T-helper 2 cell (primary cell): ENCODE measurements at regions not wholly inside any gene's neighbourhood (a gene's known extent, or its start where the extent isn't known, plus 50 kb on each side); places are given as distances from the start of the nearest gene placed in this dataset.

Source experiments
- DNase-seq, 5 experiments: peaks; one replicate each; pipeline versions ENCODE4 v3.0.0 to v3.0.0-alpha.2; 2012 to 2022

DNA sequence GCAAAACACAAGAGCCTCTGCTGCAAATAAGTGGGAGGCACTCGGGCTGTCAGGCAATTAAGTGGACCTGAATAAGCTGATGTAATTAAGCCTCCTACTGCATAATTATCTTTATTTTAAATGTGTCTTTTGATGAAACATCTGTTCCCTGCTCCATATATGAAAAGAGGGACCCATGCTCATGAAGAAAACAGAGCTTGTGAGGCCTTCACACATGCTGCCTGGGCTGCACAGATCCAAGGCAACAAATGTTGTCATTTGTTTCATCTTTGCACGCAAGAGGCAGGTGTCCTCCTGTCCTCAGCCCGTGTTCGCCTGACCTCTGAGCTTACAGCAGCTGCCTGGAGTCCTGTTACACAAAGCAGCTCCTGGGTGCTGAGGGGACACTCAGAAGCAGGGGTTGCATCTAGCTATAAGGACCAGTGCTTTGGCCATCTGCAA, 381.1 kb downstream of the ZNF608 start:
- DNase-seq, result no peak

DNA sequence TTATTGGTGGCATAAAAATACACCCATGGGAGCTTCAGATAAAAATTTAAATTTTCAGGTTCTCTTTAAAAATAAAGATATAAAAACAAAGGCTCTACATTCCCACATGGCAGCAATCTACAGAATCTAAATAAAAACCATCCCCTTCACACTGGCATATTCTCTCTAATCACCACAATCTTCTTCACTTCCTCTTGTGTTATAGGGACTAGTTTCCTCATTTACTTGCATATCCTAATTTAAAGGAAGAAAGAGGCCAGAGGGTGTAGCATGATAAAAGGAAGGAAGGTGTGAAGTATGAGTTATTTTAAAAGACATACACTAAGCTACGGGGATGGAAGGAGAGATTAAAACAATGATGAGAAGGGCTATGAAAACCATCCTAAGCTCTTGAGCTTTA, 390.5 kb downstream of the ZNF608 start:
- no peak for DNase-seq

DNA sequence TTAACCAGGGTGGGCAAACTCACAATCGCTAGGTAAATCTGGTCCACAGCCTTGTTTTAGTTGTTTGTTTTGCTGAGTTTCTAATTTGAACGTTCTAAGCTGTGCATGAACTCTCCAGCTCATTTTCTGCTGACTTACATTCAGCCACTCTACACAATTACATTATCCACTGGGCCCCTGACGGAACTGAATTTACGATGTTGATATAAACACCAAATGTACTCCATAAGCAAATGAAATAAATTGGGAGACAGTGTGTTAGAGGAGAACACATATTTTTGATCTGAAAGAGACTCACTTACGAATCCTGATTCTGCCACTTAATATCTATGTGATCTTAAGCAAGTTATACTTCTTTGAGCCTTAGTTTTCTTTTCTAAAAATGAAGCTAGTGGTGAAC, 393.4 kb downstream of the ZNF608 start:
- no peak for DNase-seq

DNA sequence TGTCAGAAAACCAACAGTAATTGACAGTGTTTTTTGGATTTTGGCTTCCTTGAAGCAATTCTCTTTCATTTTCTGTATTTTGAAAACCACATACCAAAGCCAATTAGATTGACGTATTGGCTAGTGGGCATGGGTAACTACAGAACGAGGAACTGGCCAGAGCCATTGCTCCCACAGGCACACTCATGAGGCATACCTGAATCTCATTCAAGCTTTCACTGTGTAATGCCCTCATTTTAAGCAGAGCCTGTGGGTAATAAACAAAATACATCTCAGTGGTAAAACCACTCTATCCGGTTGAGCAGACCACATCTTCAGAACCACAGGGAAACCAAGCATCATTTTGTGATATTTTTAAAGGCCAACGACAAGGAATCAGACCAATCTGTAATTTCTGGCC, 394.1 kb downstream of the ZNF608 start:
- peak in 1 of 5 experiments; percentile 34 for DNase-seq

DNA sequence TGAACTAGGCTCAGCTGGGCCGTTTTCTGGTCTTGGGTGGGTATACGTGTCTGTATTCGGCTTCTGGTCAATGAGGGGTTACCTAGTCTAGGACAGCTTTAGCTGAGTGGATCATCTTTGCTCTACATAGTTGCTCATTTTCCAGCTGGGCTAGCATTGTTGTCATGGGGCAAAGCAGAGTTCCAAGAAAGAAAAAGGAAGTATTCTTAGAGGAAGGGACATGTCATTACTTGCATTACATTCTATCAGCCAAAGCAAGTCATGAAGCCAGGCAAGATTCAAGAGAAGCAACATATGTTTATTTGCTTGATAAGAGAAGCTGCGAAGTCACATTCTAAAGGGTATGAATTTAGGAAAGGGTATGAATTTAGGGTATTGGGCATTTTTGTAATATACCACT, 396.5 kb downstream of the ZNF608 start:
- no peak for DNase-seq

DNA sequence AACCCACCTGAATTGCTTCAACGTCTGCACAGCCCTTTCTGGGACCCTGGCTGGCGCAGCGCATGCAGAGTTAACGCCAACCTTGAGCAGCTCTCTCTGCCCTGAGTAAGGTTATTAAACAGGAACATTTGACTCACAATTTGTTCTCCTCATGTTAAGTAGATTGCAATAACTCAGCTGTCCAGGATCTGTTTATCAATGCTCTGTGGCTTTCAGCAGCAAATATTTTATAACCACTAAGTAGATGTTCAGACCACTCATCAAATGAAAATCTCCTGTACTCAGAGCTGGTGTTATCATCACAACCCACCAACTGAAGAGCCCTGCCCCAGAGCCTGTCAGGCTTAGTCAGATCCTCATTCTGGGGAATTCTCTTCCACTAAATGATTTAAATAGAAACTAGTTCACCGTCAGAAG, 403.0 kb downstream of the ZNF608 start:
- DNase-seq, result peak in 1 of 5 experiments; percentile 65

DNA sequence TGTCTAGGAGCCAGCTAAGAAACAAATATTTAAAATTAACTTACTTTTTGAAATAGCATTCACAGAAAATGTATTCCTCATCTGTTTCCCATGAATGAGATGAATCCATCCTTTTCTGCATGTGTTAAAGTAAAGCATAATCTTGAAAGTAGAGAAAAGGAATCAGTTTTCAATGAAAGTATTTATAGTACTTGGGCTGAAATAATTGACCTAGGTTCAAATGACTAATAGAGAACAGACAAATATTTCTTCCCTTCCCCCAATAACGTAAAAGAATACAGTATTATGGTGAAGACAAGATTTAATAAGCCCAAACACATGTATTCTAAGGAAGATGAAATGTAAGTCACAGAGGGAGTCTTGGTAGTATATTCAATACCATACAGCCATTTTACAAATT, 403.5 kb downstream of the ZNF608 start:
- DNase-seq, result no peak

DNA sequence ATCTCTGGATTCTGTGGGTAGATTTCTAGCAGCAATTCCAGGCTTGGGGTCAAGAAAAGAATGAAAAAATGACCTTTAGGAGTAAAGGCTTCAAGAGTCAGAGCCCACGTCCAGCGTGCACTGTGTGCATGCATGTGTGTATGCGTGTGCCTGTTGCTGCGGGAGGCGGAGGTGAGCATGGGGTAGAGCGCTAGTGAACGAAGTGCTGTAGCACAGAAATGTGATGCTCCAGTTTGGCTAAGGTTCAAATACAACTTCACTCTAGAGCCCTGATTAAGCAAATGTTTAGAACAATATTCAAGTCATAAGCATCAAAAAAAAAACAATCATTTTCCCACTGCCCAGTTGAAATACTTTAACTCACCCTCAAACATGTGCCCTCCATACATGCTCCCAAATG, 403.9 kb downstream of the ZNF608 start:
- DNase-seq, result no peak

DNA sequence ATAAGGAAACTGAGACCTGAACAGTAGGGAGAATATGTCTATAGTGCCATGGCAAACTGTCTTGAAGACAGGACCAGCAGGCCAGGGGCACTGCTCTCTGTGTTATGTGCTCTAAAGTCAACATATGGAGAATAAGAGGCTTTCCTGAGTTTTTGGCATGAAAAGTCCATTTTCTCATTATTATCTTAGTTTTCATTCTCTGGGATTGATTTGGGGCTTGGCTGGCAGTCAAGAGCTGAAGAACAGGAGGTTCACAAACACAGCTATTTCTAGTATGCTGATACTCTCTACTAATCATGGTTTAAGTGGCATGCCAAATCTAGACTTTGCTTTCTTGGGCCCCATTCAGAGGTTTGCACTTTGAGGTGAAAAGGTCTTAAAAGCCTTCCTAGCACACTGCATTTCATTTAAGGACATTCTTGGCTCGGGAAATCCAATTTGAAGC, 404.4 kb downstream of the ZNF608 start:
- no peak for DNase-seq

DNA sequence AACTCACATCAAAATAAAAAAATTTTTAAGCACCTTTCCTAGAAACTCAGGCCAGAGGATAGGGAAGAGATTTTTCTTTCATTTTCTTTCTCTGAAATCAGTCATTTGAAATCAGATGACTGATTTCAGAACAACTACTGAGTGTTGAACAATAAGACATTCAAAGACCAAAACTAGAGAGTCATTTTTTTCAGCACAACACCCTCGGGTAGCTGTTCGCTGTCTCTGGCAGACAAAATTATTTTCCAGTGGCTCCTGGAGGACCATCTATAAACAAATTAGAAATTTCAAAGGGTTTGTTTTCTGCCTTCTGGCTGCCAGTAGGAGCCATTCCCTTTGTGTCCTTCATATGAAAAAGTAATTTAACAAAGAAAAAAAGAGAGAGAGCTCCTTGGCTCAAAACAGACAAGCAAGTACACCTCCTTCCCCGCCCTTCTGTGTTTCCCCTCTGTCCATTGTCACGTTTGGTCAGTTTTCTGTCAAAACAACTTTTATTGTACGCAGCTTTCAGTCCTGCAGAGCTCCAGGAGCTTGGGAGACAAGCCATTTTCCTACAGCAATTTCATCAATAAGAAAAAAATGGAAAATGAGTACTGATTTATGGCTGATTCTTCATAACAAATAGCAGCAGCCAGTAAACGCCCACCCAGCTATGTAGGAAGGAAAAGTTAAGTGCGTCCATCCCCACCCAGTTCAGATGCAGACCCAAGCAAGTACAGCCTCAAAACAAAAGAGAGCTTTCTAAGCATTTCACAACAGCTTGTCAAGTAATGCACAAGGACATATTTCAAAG, 405.2 kb downstream of the ZNF608 start:
- DNase-seq, result peak in 1 of 5 experiments; percentile 43

DNA sequence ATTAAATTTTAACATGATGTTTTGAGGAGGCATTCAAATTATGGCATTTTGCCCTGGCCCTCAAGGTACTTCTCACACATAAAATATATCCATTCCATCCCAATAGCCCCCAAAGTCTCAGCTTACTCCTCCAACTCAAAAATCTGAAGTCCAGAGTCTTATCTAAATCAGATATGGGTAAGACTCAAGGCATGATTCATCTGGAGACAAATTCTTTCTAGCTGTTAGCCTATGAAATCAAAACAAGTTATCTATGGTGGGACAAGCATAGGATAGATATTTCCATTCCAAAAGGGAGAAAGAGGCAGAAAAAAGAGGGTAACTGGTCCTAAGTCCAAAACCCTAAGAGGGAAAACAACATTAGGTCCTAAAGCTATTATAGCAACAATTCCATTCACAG, 408.4 kb downstream of the ZNF608 start:
- no peak for DNase-seq

DNA sequence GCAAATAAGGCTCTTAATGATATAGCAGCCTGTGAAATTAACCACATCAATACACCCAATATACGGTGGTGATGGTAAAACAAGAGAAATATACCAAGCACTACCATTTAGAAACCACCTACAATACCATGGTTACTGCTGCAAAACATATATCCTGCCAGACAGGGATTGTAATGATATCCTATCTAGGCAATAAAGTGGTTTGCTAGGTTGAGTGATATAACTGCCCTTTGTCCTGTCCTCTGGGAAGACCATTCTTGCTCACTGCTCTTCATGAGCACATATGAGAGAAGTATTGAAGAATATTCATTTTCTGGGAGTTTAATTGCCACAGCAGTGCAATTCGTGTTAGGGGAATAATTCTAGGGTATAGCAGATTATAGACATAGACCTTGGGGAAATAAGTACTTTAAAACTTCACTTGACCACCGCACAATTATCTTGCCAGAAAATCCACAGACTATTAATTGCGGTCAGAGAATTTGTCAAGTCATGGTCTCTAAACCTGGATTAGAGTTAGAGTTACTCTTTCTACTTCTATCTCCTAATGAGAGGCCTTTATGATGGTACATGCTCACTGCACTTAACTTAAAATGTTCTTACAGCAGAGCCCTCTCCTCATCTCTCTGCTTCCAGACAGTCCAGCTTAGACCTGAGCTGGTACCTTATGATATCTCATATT, 413.0 kb downstream of the ZNF608 start:
- no peak for DNase-seq

DNA sequence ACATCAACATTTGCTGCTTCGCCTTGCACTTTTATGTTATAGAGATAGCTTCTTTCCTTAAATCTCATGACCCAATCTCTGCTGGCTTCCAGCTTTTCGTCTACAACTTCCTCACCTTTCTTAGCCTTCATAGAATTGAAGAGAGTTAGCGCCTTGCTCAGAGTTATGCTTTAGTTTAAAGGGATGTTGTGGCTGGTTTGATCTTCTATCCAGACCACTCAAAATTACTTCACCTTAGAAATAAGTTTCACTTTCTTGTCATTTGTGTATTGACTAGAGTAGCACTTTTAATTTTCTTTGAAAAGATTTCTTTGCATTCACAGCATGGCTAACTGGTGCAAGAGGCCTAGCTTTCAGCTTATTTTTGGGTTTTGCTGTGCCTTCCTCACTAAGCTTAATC, 414.2 kb downstream of the ZNF608 start:
- peak in 1 of 5 experiments; percentile 1 for DNase-seq

DNA sequence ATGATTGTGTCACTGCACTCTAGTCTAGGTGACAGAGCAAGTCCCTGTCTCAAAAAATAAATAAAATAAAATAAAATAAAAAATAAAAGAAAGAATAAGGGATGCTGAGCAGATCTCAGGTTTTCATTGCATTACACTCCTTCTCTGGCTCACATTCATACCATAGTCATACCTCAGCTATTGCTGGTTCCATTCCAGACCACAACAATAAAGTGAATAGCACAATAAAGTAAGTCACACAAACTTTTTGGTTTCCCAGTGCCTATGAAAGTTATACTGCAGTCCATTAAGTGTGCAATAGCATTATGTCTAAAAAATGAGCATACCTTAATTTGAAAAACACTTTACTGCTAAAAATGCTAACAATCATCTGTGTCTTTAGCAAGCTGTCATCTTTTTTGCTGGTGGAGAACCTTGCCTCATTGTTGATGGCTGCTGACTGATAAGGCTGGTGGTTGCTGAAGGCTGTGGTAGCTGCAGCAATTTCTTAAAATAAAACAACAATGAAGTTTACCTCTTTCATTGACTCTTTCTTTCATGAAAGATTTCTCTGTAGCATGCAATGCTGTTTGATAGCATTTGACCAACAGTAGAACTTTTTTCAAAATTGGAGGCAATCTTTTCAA, 415.7 kb downstream of the ZNF608 start:
- DNase-seq, result peak in 1 of 5 experiments; percentile 53

DNA sequence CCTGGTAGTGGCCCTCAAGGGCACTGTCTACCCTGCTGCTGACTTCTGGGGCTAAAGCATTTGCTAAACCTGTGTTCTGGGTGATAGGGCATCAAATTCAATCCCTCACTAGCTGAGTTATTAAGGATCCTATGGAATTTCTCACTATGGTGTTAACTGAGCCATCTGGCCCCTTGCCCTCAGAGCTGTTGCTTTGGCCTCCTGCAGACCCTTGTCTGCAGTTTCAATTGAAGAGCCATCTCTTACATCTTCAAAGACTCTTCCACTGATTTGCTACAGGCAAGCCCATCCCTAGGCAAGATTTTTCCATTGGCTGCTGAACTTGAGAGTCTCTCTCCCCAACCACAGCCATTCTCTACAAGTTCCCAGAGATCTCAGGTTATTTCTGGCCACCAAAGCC, 418.2 kb downstream of the ZNF608 start:
- no peak for DNase-seq

DNA sequence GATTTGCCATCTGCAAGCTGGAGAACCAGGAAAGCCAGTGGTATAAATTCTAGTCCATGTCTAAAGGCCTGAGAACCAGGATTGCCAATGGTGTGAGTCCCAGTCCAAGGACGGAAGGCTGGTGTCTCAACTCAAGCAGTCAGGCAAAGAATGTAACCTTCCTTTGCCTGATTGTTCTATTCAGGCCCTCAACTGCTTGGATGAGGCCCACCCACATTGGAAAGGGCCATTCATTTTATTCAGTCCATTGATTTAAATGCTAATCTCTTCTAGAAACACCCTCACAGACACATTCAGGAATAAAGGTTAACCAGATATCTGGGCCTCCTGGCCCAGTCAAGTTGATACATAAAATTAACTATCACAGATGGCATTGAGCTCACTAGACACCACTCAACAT, 427.8 kb downstream of the ZNF608 start:
- no peak for DNase-seq

DNA sequence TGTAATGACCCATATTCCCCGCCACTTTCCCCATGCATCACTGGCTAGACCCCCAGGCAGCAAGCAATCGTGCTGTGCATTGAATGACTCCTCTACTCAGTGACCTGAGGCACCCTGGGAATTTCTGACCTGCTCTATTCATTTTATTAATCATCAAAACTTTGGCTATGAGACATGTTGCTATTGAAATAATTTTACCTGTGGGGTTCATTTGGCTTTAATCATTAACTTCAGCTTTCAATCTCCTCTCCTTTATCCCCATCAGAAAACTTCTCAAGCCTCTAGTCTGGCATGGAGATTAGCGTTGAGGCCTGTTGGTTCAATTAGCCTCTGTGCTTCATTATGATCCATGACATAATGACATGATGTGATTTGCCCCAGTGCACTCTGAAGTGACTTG, 429.0 kb downstream of the ZNF608 start:
- no peak for DNase-seq

DNA sequence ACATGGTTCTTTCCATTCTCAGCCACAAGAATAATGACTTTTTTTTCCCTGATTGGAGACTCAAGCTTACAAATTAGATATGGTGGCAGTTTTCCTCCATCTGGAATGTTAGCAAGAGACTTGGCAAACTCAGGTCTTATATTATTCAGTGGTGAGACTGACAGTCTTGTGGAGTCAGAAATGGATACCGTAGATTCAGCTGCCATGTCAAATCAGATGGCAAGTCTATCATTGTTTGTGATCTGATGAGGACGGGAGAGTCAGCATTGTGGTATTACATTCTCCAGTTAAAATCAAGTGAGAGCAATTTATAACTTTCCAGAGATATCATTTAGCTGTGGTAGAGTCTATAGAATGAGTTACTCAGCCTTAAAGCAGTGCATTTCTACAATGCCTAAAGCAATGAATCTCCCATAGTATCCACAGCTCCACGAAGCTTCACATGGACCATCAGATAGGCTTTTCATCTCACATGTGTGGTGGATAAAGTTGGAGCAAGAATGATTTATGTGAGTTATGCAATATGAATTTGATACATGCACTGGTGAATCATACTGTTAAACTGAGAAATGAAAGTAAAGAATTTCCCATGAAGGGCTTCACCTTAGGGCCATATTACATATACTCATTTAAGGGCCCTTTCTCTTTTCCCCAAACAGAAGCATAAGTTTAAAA, 430.6 kb downstream of the ZNF608 start:
- DNase-seq, result no peak

DNA sequence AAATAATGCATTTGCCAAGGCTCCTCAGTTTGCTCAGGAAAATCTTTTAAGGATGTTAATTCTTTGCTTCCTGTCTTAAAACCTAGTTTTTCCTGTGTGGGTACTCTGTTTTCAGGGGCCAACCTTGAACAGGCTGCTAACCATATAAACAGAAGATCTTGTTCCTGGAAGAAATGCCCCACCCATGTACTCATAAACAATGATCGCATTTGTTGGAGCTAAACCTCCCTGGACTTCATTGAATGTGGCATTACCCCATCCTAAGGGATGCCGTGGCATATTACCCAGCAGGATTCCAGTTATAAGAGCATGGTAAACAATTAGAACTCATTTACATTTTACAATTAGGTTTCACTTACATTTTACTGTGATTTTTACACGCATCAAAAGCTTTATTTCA, 436.0 kb downstream of the ZNF608 start:
- no peak for DNase-seq

DNA sequence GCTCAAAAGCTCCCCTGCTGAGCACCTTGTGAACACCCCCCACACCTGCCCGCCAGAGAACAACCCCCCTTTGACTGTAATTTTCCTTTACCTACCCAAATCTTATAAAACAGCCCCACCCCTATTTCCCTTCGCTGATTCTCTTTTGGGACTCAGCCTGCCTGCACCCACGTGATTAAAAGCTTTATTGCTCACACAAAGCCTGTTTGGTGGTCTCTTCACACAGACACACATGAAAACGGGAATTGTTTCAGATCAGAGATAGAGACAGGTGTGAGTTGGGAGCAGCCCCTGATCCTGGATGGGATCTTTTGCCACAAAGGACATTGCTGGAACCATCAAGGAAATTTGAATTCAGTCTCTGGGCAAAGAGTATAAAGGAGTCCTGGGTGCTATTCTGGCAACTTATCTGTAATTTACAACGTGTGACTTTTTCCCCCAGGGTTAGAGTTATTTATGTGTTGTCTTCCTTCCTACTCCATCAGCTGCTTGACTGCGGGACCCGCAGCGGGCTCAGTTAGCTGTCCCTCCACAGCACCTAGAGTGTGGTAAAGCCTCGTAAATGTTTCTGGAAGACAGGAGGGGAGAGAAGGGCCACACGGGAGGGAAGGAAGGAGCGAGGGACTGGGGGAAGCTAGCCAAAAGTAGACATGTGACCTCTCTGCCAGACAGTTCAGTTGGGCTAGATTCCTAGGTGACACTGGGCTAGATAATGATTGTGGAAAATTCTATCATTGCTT, 437.0 kb downstream of the ZNF608 start:
- DNase-seq, result no peak

DNA sequence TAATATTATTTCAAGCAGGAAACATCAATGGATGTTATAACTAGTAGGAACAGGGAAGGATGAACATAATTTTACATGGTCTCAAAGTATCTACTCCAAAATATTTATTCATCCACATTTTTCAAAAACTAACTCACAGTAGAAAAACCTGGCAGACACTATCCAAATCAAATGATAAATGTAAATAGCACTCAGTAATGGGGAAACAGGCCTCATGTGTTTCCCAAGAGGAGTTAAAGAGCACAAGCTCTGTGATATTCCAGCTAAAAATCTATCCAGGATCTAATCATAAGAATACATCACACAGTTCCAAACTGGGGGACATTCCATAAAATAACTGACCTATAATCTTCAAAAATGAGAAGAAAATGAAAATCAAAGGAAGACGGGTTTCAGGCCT, 443.1 kb downstream of the ZNF608 start:
- DNase-seq, result no peak

DNA sequence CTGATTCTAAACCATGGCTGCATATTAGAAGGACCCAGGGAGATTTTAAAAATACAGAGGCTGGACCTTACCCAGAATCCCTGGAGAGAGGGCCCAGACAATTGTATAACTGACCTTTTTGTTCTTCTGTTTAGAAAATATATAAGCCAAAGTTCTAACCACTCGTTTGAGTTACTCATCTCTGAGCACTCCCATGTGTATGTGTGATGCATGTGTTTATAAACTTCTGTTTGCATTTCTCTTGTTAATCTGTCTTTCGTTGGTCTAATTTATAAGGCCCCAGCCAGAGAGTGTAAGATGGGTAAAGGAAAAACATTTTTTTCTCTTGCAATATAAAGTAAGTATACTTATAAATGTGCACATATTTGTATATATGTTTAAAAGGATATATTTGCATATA, 443.9 kb downstream of the ZNF608 start:
- no peak for DNase-seq

DNA sequence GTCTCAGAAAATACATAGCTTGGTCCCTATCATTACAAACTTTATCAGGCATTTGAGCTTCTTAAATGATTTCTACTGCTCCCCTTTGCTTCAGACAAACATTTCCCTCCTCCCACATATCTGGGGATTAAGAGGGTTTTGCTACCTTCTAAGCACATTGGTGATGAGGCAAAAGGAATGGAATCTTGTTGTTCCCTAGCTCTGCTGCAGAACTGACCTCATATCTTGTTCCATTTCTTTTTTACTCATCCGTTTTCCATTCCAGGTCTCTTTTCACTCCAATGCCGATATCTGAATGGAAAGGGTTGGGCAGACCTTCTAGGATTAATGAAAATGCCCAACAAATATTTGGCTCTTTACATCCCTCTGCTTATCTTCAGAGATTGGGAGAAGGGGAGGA, 444.6 kb downstream of the ZNF608 start:
- no peak for DNase-seq
